GM10266 (cell line): ENCODE measurements at regions not wholly inside any gene's neighbourhood (a gene's known extent, or its start where the extent isn't known, plus 50 kb on each side); places are given as distances from the start of the nearest gene placed in this dataset.

ENCODE experiments used
- DNase-seq: peaks from one replicate; pipeline ENCODE4 v3.0.0; 2012; ENCODE audit errors: extremely low spot score
- CTCF ChIP-seq: IDR thresholded peaks from 2 replicates; pipeline ENCODE4 v1.5.1; 2012; ENCODE audit warnings: mild to moderate bottlenecking, low read depth; ENCODE audit not compliant: control insufficient read depth, insufficient read depth; ENCODE audit errors: missing control alignments

- no peak for TF ChIP-seq CTCF
- no peak for DNase-seq
These were observed 166.1 kb upstream of the NPSR1 start for GRCh38 chr7:34491899-34492298.

GRCh38 chr7:34493752-34494151 lies 164.3 kb upstream of the NPSR1 start:
- no peak for TF ChIP-seq CTCF
- DNase-seq, result no peak

GRCh38 chr7:34497153-34497777 lies 160.8 kb upstream of the NPSR1 start:
- DNase-seq, result no peak
- TF ChIP-seq CTCF, result no peak

- no peak for DNase-seq
- TF ChIP-seq CTCF, result no peak
These were observed 156.9 kb upstream of the NPSR1 start for GRCh38 chr7:34501156-34501555.

GRCh38 chr7:34507191-34507590 lies 150.8 kb upstream of the NPSR1 start:
- DNase-seq, result no peak
- no peak for TF ChIP-seq CTCF

- no peak for DNase-seq
- TF ChIP-seq CTCF, result no peak
These were observed 134.6 kb upstream of the NPSR1 start for GRCh38 chr7:34523226-34523918.

GRCh38 chr7:34530259-34530658 lies 127.8 kb upstream of the NPSR1 start:
- no peak for TF ChIP-seq CTCF
- DNase-seq, result no peak
